ENCODE measurements at regions not wholly inside any gene's neighbourhood (a gene's known extent, or its start where the extent isn't known, plus 50 kb on each side); places are given as distances from the start of the nearest gene placed in this dataset.
"Not testable (repeated sequence)": the region's sequence is repeated elsewhere in the genome, so short reads cannot be mapped to it uniquely, and the experiment has no call there.

- DNase-seq (ENCODE audit: extremely low read depth in 1 of 2, low read depth in 1 of 2): no peak
Observed at GRCh38 chr3:177493091-177493490, 295.8 kb upstream of the TBL1XR1 start.

- no peak for DNase-seq (ENCODE audit: extremely low read depth in 1 of 2, low read depth in 1 of 2)
Observed at GRCh38 chr3:177494216-177494615, 296.9 kb upstream of the TBL1XR1 start.

- DNase-seq (ENCODE audit: extremely low read depth in 1 of 2, low read depth in 1 of 2): no peak
Observed at GRCh38 chr3:177495566-177495965, 298.3 kb upstream of the TBL1XR1 start.

GRCh38 chr3:177498037-177498857, 301.0 kb upstream of the TBL1XR1 start:
- no peak for DNase-seq (ENCODE audit: extremely low read depth in 1 of 2, low read depth in 1 of 2)

- not testable (repeated sequence) for DNase-seq (ENCODE audit: extremely low read depth in 1 of 2, low read depth in 1 of 2)
Observed at GRCh38 chr3:177499039-177499438, 301.8 kb upstream of the TBL1XR1 start.

GRCh38 chr3:177499779-177500423, 302.6 kb upstream of the TBL1XR1 start:
- no peak for DNase-seq (ENCODE audit: extremely low read depth in 1 of 2, low read depth in 1 of 2)

GRCh38 chr3:177510693-177511216, 313.5 kb upstream of the TBL1XR1 start:
- DNase-seq (ENCODE audit: extremely low read depth in 1 of 2, low read depth in 1 of 2): no peak

GRCh38 chr3:177512945-177513814, 315.9 kb upstream of the TBL1XR1 start:
- no peak for DNase-seq (ENCODE audit: extremely low read depth in 1 of 2, low read depth in 1 of 2)

GRCh38 chr3:177513815-177514610, 316.7 kb upstream of the TBL1XR1 start:
- DNase-seq (ENCODE audit: extremely low read depth in 1 of 2, low read depth in 1 of 2): no peak

- DNase-seq (ENCODE audit: extremely low read depth in 1 of 2, low read depth in 1 of 2): no peak
Observed at GRCh38 chr3:177514611-177515499, 317.6 kb upstream of the TBL1XR1 start.

- no peak for DNase-seq (ENCODE audit: extremely low read depth in 1 of 2, low read depth in 1 of 2)
Observed at GRCh38 chr3:177515786-177516157, 318.5 kb upstream of the TBL1XR1 start.

GRCh38 chr3:177516158-177517011, 319.1 kb upstream of the TBL1XR1 start:
- no peak for DNase-seq (ENCODE audit: extremely low read depth in 1 of 2, low read depth in 1 of 2)

- no peak for DNase-seq (ENCODE audit: extremely low read depth in 1 of 2, low read depth in 1 of 2)
Observed at GRCh38 chr3:177517906-177518305, 320.6 kb upstream of the TBL1XR1 start.

- no peak for DNase-seq (ENCODE audit: extremely low read depth in 1 of 2, low read depth in 1 of 2)
Observed at GRCh38 chr3:177519588-177519987, 322.3 kb upstream of the TBL1XR1 start.

- DNase-seq (ENCODE audit: extremely low read depth in 1 of 2, low read depth in 1 of 2): no peak
Observed at GRCh38 chr3:177521305-177521704, 324.0 kb upstream of the TBL1XR1 start.

- no peak for DNase-seq (ENCODE audit: extremely low read depth in 1 of 2, low read depth in 1 of 2)
Observed at GRCh38 chr3:177522051-177522450, 324.8 kb upstream of the TBL1XR1 start.

GRCh38 chr3:177523067-177523675, 325.9 kb upstream of the TBL1XR1 start:
- no peak for DNase-seq (ENCODE audit: extremely low read depth in 1 of 2, low read depth in 1 of 2)

- DNase-seq (ENCODE audit: extremely low read depth in 1 of 2, low read depth in 1 of 2): no peak
Observed at GRCh38 chr3:177523872-177524438, 326.7 kb upstream of the TBL1XR1 start.
